Memory B cell (primary cell): ENCODE measurements at regions not wholly inside any gene's neighbourhood (a gene's known extent, or its start where the extent isn't known, plus 50 kb on each side); places are given as distances from the start of the nearest gene placed in this dataset.
"Not testable (repeated sequence)": the region's sequence is repeated elsewhere in the genome, so short reads cannot be mapped to it uniquely, and the experiment has no call there.

Experiments used
- ATAC-seq: fragments of 150-1000 bp; cut with Tn5 transposase; 2 replicates; pipeline ENCODE4 v1.10.0; 2021; ENCODE audit warnings: low read depth, mild to moderate bottlenecking, moderate library complexity
- DNase-seq, 2 donors: peaks; one replicate each; pipeline ENCODE4 v3.0.0; 2022; ENCODE audit warnings: low spot score in 2 of 2
- H3K27ac Mint-ChIP-seq: one replicate; pipeline ENCODE4 v1.8.0; 2022; ENCODE audit warnings: mild to moderate bottlenecking, moderate library complexity, mixed read lengths
- H3K27me3 Mint-ChIP-seq: one replicate; pipeline ENCODE4 v1.8.0; 2022; ENCODE audit warnings: mixed read lengths
- H3K36me3 Mint-ChIP-seq: one replicate; pipeline ENCODE4 v1.8.0; 2022; ENCODE audit warnings: mild to moderate bottlenecking, mixed read lengths
- H3K4me1 Mint-ChIP-seq: one replicate; pipeline ENCODE4 v1.8.0; 2022; ENCODE audit warnings: mixed read lengths
- H3K4me3 Mint-ChIP-seq: one replicate; pipeline ENCODE4 v1.8.0; 2022; ENCODE audit warnings: mild to moderate bottlenecking, moderate library complexity, mixed read lengths
- H3K9me3 Mint-ChIP-seq: one replicate; pipeline ENCODE4 v1.8.0; 2022; ENCODE audit warnings: mixed read lengths

GRCh38 chrX:131885042-131885441, 138.1 kb upstream of the STK26 start:
- not testable (repeated sequence) for ATAC-seq, H3K9me3 Mint-ChIP-seq, H3K27me3 Mint-ChIP-seq, H3K4me1 Mint-ChIP-seq, DNase-seq, H3K27ac Mint-ChIP-seq, H3K36me3 Mint-ChIP-seq, H3K4me3 Mint-ChIP-seq

- not testable (repeated sequence) for H3K27ac Mint-ChIP-seq, H3K9me3 Mint-ChIP-seq
Measured at GRCh38 chrX:131893857-131894256, 129.2 kb upstream of the STK26 start.

GRCh38 chrX:131894995-131895394, 128.1 kb upstream of the STK26 start:
- ATAC-seq = no peak

More at GRCh38 chrX:131893857-131894256, 129.2 kb upstream of the STK26 start:
- not testable (repeated sequence) for H3K4me1 Mint-ChIP-seq, H3K27me3 Mint-ChIP-seq, H3K4me3 Mint-ChIP-seq, ATAC-seq, H3K36me3 Mint-ChIP-seq, DNase-seq

GRCh38 chrX:131895807-131896206, 127.3 kb upstream of the STK26 start:
- no peak for ATAC-seq
- no peak for DNase-seq
- no peaks in the 10 kb centered on the region for H3K36me3 Mint-ChIP-seq
- no peak overlapping the region for H3K4me3 Mint-ChIP-seq
- H3K9me3 Mint-ChIP-seq = no peaks in the 10 kb centered on the region
- H3K27me3 Mint-ChIP-seq = no peaks in the 10 kb centered on the region
- no peaks in the 10 kb centered on the region for H3K4me1 Mint-ChIP-seq
- no peak overlapping the region for H3K27ac Mint-ChIP-seq

More at GRCh38 chrX:131894995-131895394, 128.1 kb upstream of the STK26 start:
- H3K36me3 Mint-ChIP-seq = peaks cover 2% of the 10 kb centered on the region
- no peak overlapping the region for H3K27ac Mint-ChIP-seq
- H3K4me1 Mint-ChIP-seq = no peaks in the 10 kb centered on the region
- H3K4me3 Mint-ChIP-seq = no peak overlapping the region
- H3K9me3 Mint-ChIP-seq = no peaks in the 10 kb centered on the region
- no peak for DNase-seq
- no peaks in the 10 kb centered on the region for H3K27me3 Mint-ChIP-seq

- H3K27ac Mint-ChIP-seq = no peak overlapping the region
- no peaks in the 10 kb centered on the region for H3K9me3 Mint-ChIP-seq
- H3K4me1 Mint-ChIP-seq = no peaks in the 10 kb centered on the region
- no peak overlapping the region for H3K4me3 Mint-ChIP-seq
- ATAC-seq (no peak), DNase-seq (no peak)
- no peaks in the 10 kb centered on the region for H3K27me3 Mint-ChIP-seq
- H3K36me3 Mint-ChIP-seq = no peaks in the 10 kb centered on the region
Measured at GRCh38 chrX:131901546-131901945, 121.6 kb upstream of the STK26 start.

GRCh38 chrX:131907488-131908314, 115.4 kb upstream of the STK26 start:
- no peak overlapping the region for H3K4me3 Mint-ChIP-seq
- DNase-seq (no peak), ATAC-seq (no peak)
- no peaks in the 10 kb centered on the region for H3K9me3 Mint-ChIP-seq
- H3K27ac Mint-ChIP-seq = no peak overlapping the region
- no peaks in the 10 kb centered on the region for H3K36me3 Mint-ChIP-seq
- no peaks in the 10 kb centered on the region for H3K4me1 Mint-ChIP-seq
- H3K27me3 Mint-ChIP-seq = no peaks in the 10 kb centered on the region

- ATAC-seq (no peak), DNase-seq (no peak)
- no peak overlapping the region for H3K4me3 Mint-ChIP-seq
- no peaks in the 10 kb centered on the region for H3K36me3 Mint-ChIP-seq
- no peaks in the 10 kb centered on the region for H3K27me3 Mint-ChIP-seq
- H3K4me1 Mint-ChIP-seq = peaks cover 2% of the 10 kb centered on the region
- H3K27ac Mint-ChIP-seq = no peak overlapping the region
- H3K9me3 Mint-ChIP-seq = no peaks in the 10 kb centered on the region
Measured at GRCh38 chrX:131910586-131910985, 112.5 kb upstream of the STK26 start.

GRCh38 chrX:131915488-131915887, 107.6 kb upstream of the STK26 start:
- Mint-ChIP-seq H3K27me3 (no peaks in the 10 kb centered on the region), H3K27ac (no peak overlapping the region), H3K9me3 (no peaks in the 10 kb centered on the region), H3K4me3 (no peak overlapping the region), H3K36me3 (no peaks in the 10 kb centered on the region), H3K4me1 (peaks cover 2% of the 10 kb centered on the region)
- ATAC-seq (no peak), DNase-seq (no peak)

GRCh38 chrX:131917588-131917987, 105.5 kb upstream of the STK26 start:
- no peaks in the 10 kb centered on the region for H3K27me3 Mint-ChIP-seq
- DNase-seq (no peak), ATAC-seq (no peak)
- no peaks in the 10 kb centered on the region for H3K9me3 Mint-ChIP-seq
- H3K4me1 Mint-ChIP-seq = peaks cover 2% of the 10 kb centered on the region
- H3K36me3 Mint-ChIP-seq = peaks cover 1% of the 10 kb centered on the region
- H3K27ac Mint-ChIP-seq = no peak overlapping the region
- H3K4me3 Mint-ChIP-seq = no peak overlapping the region

GRCh38 chrX:131918839-131919238, 104.3 kb upstream of the STK26 start:
- no peak for DNase-seq
- peaks cover 2% of the 10 kb centered on the region for H3K4me1 Mint-ChIP-seq
- H3K27ac Mint-ChIP-seq = no peak overlapping the region
- H3K27me3 Mint-ChIP-seq = no peaks in the 10 kb centered on the region
- H3K36me3 Mint-ChIP-seq = peaks cover 1% of the 10 kb centered on the region
- ATAC-seq = no peak
- no peak overlapping the region for H3K4me3 Mint-ChIP-seq
- H3K9me3 Mint-ChIP-seq = no peaks in the 10 kb centered on the region

GRCh38 chrX:131923614-131924250, 99.4 kb upstream of the STK26 start:
- Mint-ChIP-seq H3K9me3 (peaks cover 3% of the 10 kb centered on the region), H3K4me3 (no peak overlapping the region), H3K27ac (peak overlapping the region; percentile 31), H3K4me1 (no peaks in the 10 kb centered on the region), H3K27me3 (no peaks in the 10 kb centered on the region), H3K36me3 (peaks cover 1% of the 10 kb centered on the region)
- DNase-seq (no peak), ATAC-seq (no peak)

GRCh38 chrX:131938749-131939148, 84.4 kb upstream of the STK26 start:
- no peak for ATAC-seq
- H3K36me3 Mint-ChIP-seq = no peaks in the 10 kb centered on the region
- H3K27me3 Mint-ChIP-seq = no peaks in the 10 kb centered on the region
- H3K4me3 Mint-ChIP-seq = no peak overlapping the region
- no peaks in the 10 kb centered on the region for H3K9me3 Mint-ChIP-seq
- no peaks in the 10 kb centered on the region for H3K4me1 Mint-ChIP-seq
- DNase-seq = no peak
- no peak overlapping the region for H3K27ac Mint-ChIP-seq

GRCh38 chrX:131942034-131942433, 81.1 kb upstream of the STK26 start:
- Mint-ChIP-seq H3K27me3 (no peaks in the 10 kb centered on the region), H3K27ac (no peak overlapping the region), H3K4me3 (no peak overlapping the region), H3K4me1 (no peaks in the 10 kb centered on the region), H3K9me3 (no peaks in the 10 kb centered on the region), H3K36me3 (no peaks in the 10 kb centered on the region)
- ATAC-seq = no peak
- no peak for DNase-seq

GRCh38 chrX:131944936-131945902, 77.9 kb upstream of the STK26 start:
- Mint-ChIP-seq H3K4me3 (no peak overlapping the region), H3K4me1 (no peaks in the 10 kb centered on the region), H3K36me3 (no peaks in the 10 kb centered on the region), H3K9me3 (no peaks in the 10 kb centered on the region), H3K27ac (no peak overlapping the region), H3K27me3 (no peaks in the 10 kb centered on the region)
- DNase-seq = no peak
- ATAC-seq = no peak
